T-cell (primary cell): ENCODE measurements at regions not wholly inside any gene's neighbourhood (a gene's known extent, or its start where the extent isn't known, plus 50 kb on each side); places are given as distances from the start of the nearest gene placed in this dataset.
"Not testable (repeated sequence)": the region's sequence is repeated elsewhere in the genome, so short reads cannot be mapped to it uniquely, and the experiment has no call there.

Source experiments
- ATAC-seq, 4 experiments: fragments of 200-7000 bp in 3 of 4; fragments of 150-1000 bp in 1 of 4; cut with Tn5 transposase; replicated peaks in 1 of 4; 1 replicate in 3 of 4; 2 replicates in 1 of 4; pipeline ENCODE4 v1.10.0; 2021; ENCODE audit warnings: moderate library complexity in 3 of 4, mild to moderate bottlenecking in 2 of 4, moderate number of reproducible peaks in 1 of 4
- CTCF ChIA-PET, 2 donors: fragments of 300-600 bp; sonication (Branson Sonifier 250); formaldehyde crosslinking; loops; one replicate each; lab custom pipeline; 2022; ENCODE audit warnings: antibody characterized with exemption in 2 of 2; lab: Charles Lee
- POLR2A ChIA-PET, 2 donors: fragments of 300-600 bp; sonication (Branson Sonifier 250); formaldehyde crosslinking; loops; one replicate each; lab custom pipeline; 2022; ENCODE audit warnings: antibody characterized with exemption in 2 of 2; lab: Charles Lee
- DNase-seq, 35 experiments: peaks; one replicate each; pipeline versions ENCODE4 v3.0.0 to v3.0.0-alpha.2; 2013 to 2023
- H3K27ac ChIP-seq: one replicate; pipeline ENCODE4 v1.5.1; 2013; ENCODE audit warnings: low read length
- H3K27me3 ChIP-seq, 2 experiments: replicated peaks in 1 of 2; 1 replicate in 1 of 2; 2 replicates in 1 of 2; pipeline versions ENCODE4 v1.6.1 to v1.7.0; 2013; ENCODE audit warnings: low read length in 1 of 2, mixed read lengths in 1 of 2; ENCODE audit not compliant: control insufficient read depth in 2 of 2, insufficient read depth in 2 of 2; ENCODE audit errors: extremely low read depth in 1 of 2
- H3K36me3 ChIP-seq, 2 donors: 1 replicate in 1 of 2; 2 replicates in 1 of 2; pipeline versions ENCODE4 v1.6.1 to v1.7.0; 2013; ENCODE audit warnings: low read length in 1 of 2; ENCODE audit not compliant: control insufficient read depth in 2 of 2, insufficient read depth in 1 of 2; ENCODE audit errors: extremely low read depth in 1 of 2
- H3K4me1 ChIP-seq, 2 experiments: 1 replicate in 1 of 2; 2 replicates in 1 of 2; pipeline versions ENCODE4 v1.6.1 to v1.7.0; 2013; ENCODE audit warnings: low read length in 2 of 2, mixed read lengths in 1 of 2; ENCODE audit not compliant: insufficient read depth in 2 of 2, control insufficient read depth in 1 of 2; ENCODE audit errors: extremely low read depth in 1 of 2
- H3K4me3 ChIP-seq, 2 donors: 1 replicate in 1 of 2; 2 replicates in 1 of 2; pipeline versions ENCODE4 v1.5.1 to v1.7.0; 2013; ENCODE audit warnings: mild to moderate bottlenecking in 2 of 2, low read length in 1 of 2, moderate library complexity in 1 of 2; ENCODE audit not compliant: control insufficient read depth in 1 of 2; ENCODE audit errors: extremely low read depth in 1 of 2
- H3K9me3 ChIP-seq: 2 replicates; pipeline ENCODE4 v1.7.0; 2013
- H3K27ac Mint-ChIP-seq, 2 donors: one replicate each; pipeline ENCODE4 v1.8.0; 2020 to 2021; ENCODE audit warnings: mild to moderate bottlenecking in 2 of 2, mixed read lengths in 2 of 2
- H3K27me3 Mint-ChIP-seq, 2 donors: one replicate each; pipeline ENCODE4 v1.8.0; 2021 to 2022; ENCODE audit warnings: mixed read lengths in 2 of 2
- H3K36me3 Mint-ChIP-seq: one replicate; pipeline ENCODE4 v1.8.0; 2021; ENCODE audit warnings: mixed read lengths
- H3K4me1 Mint-ChIP-seq, 3 donors: one replicate each; pipeline ENCODE4 v1.8.0; 2020 to 2022; ENCODE audit warnings: mixed read lengths in 3 of 3, mild to moderate bottlenecking in 1 of 3
- H3K4me3 Mint-ChIP-seq, 3 donors: one replicate each; pipeline ENCODE4 v1.8.0; 2020 to 2022; ENCODE audit warnings: mild to moderate bottlenecking in 3 of 3, mixed read lengths in 3 of 3, moderate library complexity in 3 of 3
- H3K9me3 Mint-ChIP-seq, 3 donors: one replicate each; pipeline ENCODE4 v1.8.0; 2020 to 2022; ENCODE audit warnings: mixed read lengths in 3 of 3
- WGBS: methylation state at CpG from one replicate; pipeline ENCODE4 v1.1.5; 2013; ENCODE audit warnings: missing lambda C conversion rate; ENCODE audit not compliant: insufficient coverage; 5-methylcytosine and 5-hydroxymethylcytosine counted together

GRCh38 chr6:94785081-94785480, 792.3 kb upstream of the MANEA start:
- H3K9me3 ChIP-seq, CTCF ChIA-PET, H3K27me3 Mint-ChIP-seq, H3K4me3 Mint-ChIP-seq, H3K27ac Mint-ChIP-seq, H3K36me3 Mint-ChIP-seq, H3K4me1 ChIP-seq, POLR2A ChIA-PET, H3K4me1 Mint-ChIP-seq, H3K27me3 ChIP-seq, H3K36me3 ChIP-seq, ATAC-seq, H3K27ac ChIP-seq, H3K4me3 ChIP-seq: not testable (repeated sequence)
- no CpG with 5 or more reads among the region's 2 CpGs for WGBS
- H3K9me3 Mint-ChIP-seq, result peaks cover 5 to 28% (median 21%) of the 10 kb centered on the region in 3 donors
- DNase-seq, result peak in 1 of 35 experiments; percentile 0

- ChIA-PET POLR2A (no interaction called here), CTCF (no interaction called here)
- H3K27ac Mint-ChIP-seq, result no peak overlapping the region
- no peaks in the 10 kb centered on the region for H3K4me1 Mint-ChIP-seq
- H3K9me3 ChIP-seq, result no peaks in the 10 kb centered on the region
- no peaks in the 10 kb centered on the region for H3K36me3 Mint-ChIP-seq
- no CpG with 5 or more reads among the region's 1 CpG for WGBS
- no peaks in the 10 kb centered on the region for H3K27me3 ChIP-seq
- no peak for DNase-seq
- no peak overlapping the region for H3K4me3 ChIP-seq
- no peak overlapping the region for H3K4me3 Mint-ChIP-seq
- no peaks in the 10 kb centered on the region for H3K27me3 Mint-ChIP-seq
- ATAC-seq, result no peak
- no peak overlapping the region for H3K27ac ChIP-seq
- peaks cover 0 to 7% (median 5%) of the 10 kb centered on the region in 3 donors for H3K9me3 Mint-ChIP-seq
- no peaks in the 10 kb centered on the region for H3K4me1 ChIP-seq
- no peaks in the 10 kb centered on the region for H3K36me3 ChIP-seq
These were observed 808.1 kb upstream of the MANEA start for GRCh38 chr6:94769197-94769596.

GRCh38 chr6:94751641-94752329, 825.5 kb upstream of the MANEA start:
- no peaks in the 10 kb centered on the region for H3K27me3 Mint-ChIP-seq
- WGBS, result 43% methylated on average over 1 of the region's 3 CpGs
- H3K36me3 Mint-ChIP-seq, result no peaks in the 10 kb centered on the region
- Histone ChIP-seq H3K27ac (no peak overlapping the region), H3K27me3 (no peaks in the 10 kb centered on the region), H3K36me3 (no peaks in the 10 kb centered on the region), H3K9me3 (no peaks in the 10 kb centered on the region), H3K4me1 (no peaks in the 10 kb centered on the region), H3K4me3 (no peak overlapping the region)
- CTCF ChIA-PET, result no interaction called here
- POLR2A ChIA-PET, result no interaction called here
- H3K27ac Mint-ChIP-seq, result no peak overlapping the region
- no peak overlapping the region for H3K4me3 Mint-ChIP-seq
- ATAC-seq, result no peak
- H3K4me1 Mint-ChIP-seq, result no peaks in the 10 kb centered on the region
- H3K9me3 Mint-ChIP-seq, result peaks cover 5 to 7% (median 5%) of the 10 kb centered on the region in 3 donors
- DNase-seq, result no peak

DNA sequence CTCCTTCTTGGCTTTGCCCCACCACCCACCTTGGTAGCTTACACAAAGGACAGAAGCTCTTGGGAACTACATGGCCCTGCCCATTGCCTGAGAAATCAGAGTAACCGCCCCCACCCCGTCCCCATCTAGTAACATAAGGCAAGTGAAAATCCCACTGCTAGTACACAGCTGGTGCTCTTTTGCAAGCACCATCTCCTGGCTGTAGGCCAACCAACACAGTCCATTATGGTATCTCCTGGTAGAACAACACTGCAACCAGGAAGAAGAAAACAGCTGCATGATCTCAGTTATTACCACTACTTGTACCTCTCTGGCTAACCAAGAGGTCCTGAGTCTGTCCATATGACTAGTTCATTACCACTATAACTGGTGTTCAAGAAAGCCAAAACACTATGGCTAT, 841.1 kb upstream of the MANEA start:
- Histone ChIP-seq H3K27ac (no peak overlapping the region), H3K4me1 (no peaks in the 10 kb centered on the region), H3K27me3 (no peaks in the 10 kb centered on the region), H3K4me3 (no peak overlapping the region), H3K36me3 (no peaks in the 10 kb centered on the region), H3K9me3 (no peaks in the 10 kb centered on the region)
- H3K36me3 Mint-ChIP-seq, result no peaks in the 10 kb centered on the region
- no peak overlapping the region for H3K27ac Mint-ChIP-seq
- H3K27me3 Mint-ChIP-seq, result no peaks in the 10 kb centered on the region
- WGBS, result 100% methylated on average over 1 of the region's 2 CpGs
- ChIA-PET CTCF (interaction anchor here in 1 of 2 donors (0.6 kb wide), 1 partner anchor 345 kb away, joined by 10 read pairs; no protein-coding TSS in a partner anchor), POLR2A (no interaction called here)
- peaks cover 4 to 21% (median 6%) of the 10 kb centered on the region in 3 donors for H3K9me3 Mint-ChIP-seq
- DNase-seq, result no peak
- H3K4me1 Mint-ChIP-seq, result no peaks in the 10 kb centered on the region
- ATAC-seq, result no peak
- H3K4me3 Mint-ChIP-seq, result no peak overlapping the region

GRCh38 chr6:94735270-94735669, 842.1 kb upstream of the MANEA start:
- no peak overlapping the region for H3K27ac Mint-ChIP-seq
- H3K27me3 ChIP-seq, result no peaks in the 10 kb centered on the region
- H3K9me3 Mint-ChIP-seq, result peaks cover 0 to 14% (median 3%) of the 10 kb centered on the region in 3 donors
- no peak overlapping the region for H3K4me3 ChIP-seq
- no peaks in the 10 kb centered on the region for H3K36me3 ChIP-seq
- ChIA-PET CTCF (no interaction called here), POLR2A (no interaction called here)
- H3K4me3 Mint-ChIP-seq, result no peak overlapping the region
- no peak overlapping the region for H3K27ac ChIP-seq
- WGBS, result 90% methylated on average over 6 of the region's 7 CpGs
- no peak for DNase-seq
- H3K9me3 ChIP-seq, result no peaks in the 10 kb centered on the region
- H3K36me3 Mint-ChIP-seq, result no peaks in the 10 kb centered on the region
- no peaks in the 10 kb centered on the region for H3K4me1 Mint-ChIP-seq
- H3K27me3 Mint-ChIP-seq, result no peaks in the 10 kb centered on the region
- no peaks in the 10 kb centered on the region for H3K4me1 ChIP-seq
- no peak for ATAC-seq

- H3K36me3 Mint-ChIP-seq, result no peaks in the 10 kb centered on the region
- ATAC-seq (no peak), DNase-seq (no peak)
- no peak overlapping the region for H3K27ac Mint-ChIP-seq
- no peaks in the 10 kb centered on the region for H3K27me3 Mint-ChIP-seq
- H3K4me1 Mint-ChIP-seq, result no peaks in the 10 kb centered on the region
- H3K4me3 Mint-ChIP-seq, result no peak overlapping the region
- Histone ChIP-seq H3K27me3 (no peaks in the 10 kb centered on the region), H3K4me3 (no peak overlapping the region), H3K4me1 (no peaks in the 10 kb centered on the region), H3K27ac (no peak overlapping the region), H3K9me3 (no peaks in the 10 kb centered on the region), H3K36me3 (no peaks in the 10 kb centered on the region)
- ChIA-PET POLR2A (no interaction called here), CTCF (no interaction called here)
- peaks cover 0 to 13% (median 2%) of the 10 kb centered on the region in 3 donors for H3K9me3 Mint-ChIP-seq
- no CpG with 5 or more reads among the region's 1 CpG for WGBS
These were observed 842.6 kb upstream of the MANEA start for GRCh38 chr6:94734751-94735150.
